ENCODE measurements at regions not wholly inside any gene's neighbourhood (a gene's known extent, or its start where the extent isn't known, plus 50 kb on each side); places are given as distances from the start of the nearest gene placed in this dataset.

GRCh38 chr3:10688548-10689172 is 127.4 kb upstream of the SLC6A11 start:
- no peak overlapping the region for H3K4me3 Mint-ChIP-seq (ENCODE audit: unreplicated experiment)
- H3K4me1 Mint-ChIP-seq (ENCODE audit: low read depth, unreplicated experiment): no peaks in the 10 kb centered on the region
- H3K9ac ChIP-seq (ENCODE audit: low read length): no peak overlapping the region
- H3K9me3 Mint-ChIP-seq (ENCODE audit: unreplicated experiment): no peaks in the 10 kb centered on the region
- no peaks in the 10 kb centered on the region for H4K20me1 ChIP-seq (ENCODE audit: insufficient read depth, low read length)
- no peak overlapping the region for H2AFZ ChIP-seq (ENCODE audit: low read depth, low read length)
- H3K79me2 ChIP-seq (ENCODE audit: insufficient read depth, low read length): no peaks in the 10 kb centered on the region
- H3K27me3 ChIP-seq (ENCODE audit: insufficient read depth, low read length): peaks cover 15% of the 10 kb centered on the region
- DNase-seq (ENCODE audit: low read depth): no peak
- H3K4me3 ChIP-seq (ENCODE audit: insufficient read depth, low read depth, low read length): no peak overlapping the region
- no peaks in the 10 kb centered on the region for H3K9me3 ChIP-seq (ENCODE audit: insufficient read depth, low read depth, low read length)
- no peak overlapping the region for H3K27ac ChIP-seq (ENCODE audit: low read depth, low read length)
- H3K36me3 Mint-ChIP-seq (ENCODE audit: low read depth, unreplicated experiment): no peaks in the 10 kb centered on the region
- FAIRE-seq: no peak
- no peaks in the 10 kb centered on the region for H3K4me1 ChIP-seq (ENCODE audit: insufficient read depth, low read length)
- no peak overlapping the region for H3K4me2 ChIP-seq (ENCODE audit: low read length)
- H3K27me3 Mint-ChIP-seq (ENCODE audit: low read depth, unreplicated experiment): peaks cover 57% of the 10 kb centered on the region
- no peaks in the 10 kb centered on the region for H3K36me3 ChIP-seq (ENCODE audit: insufficient read depth, low read length)
- no peak overlapping the region for H3K27ac Mint-ChIP-seq (ENCODE audit: unreplicated experiment)
- TF ChIP-seq EZH2 (IDR thresholded peaks at IDR 0.05; ENCODE audit: insufficient read depth, low read length): no peak
- TF ChIP-seq CTCF (IDR thresholded peaks at IDR 0.05; ENCODE audit: insufficient read depth, low read depth, low read length): no peak

GRCh38 chr3:10692039-10692622 is 123.9 kb upstream of the SLC6A11 start:
- H3K36me3 Mint-ChIP-seq (ENCODE audit: low read depth, unreplicated experiment): no peaks in the 10 kb centered on the region
- no peak overlapping the region for H3K4me3 Mint-ChIP-seq (ENCODE audit: unreplicated experiment)

More at GRCh38 chr3:10692039-10692622, 123.9 kb upstream of the SLC6A11 start:
- Histone ChIP-seq H4K20me1 (ENCODE audit: insufficient read depth, low read length) (no peaks in the 10 kb centered on the region), H3K36me3 (ENCODE audit: insufficient read depth, low read length) (no peaks in the 10 kb centered on the region), H3K27ac (ENCODE audit: low read depth, low read length) (no peak overlapping the region), H3K4me3 (ENCODE audit: insufficient read depth, low read depth, low read length) (no peak overlapping the region), H3K27me3 (ENCODE audit: insufficient read depth, low read length) (peaks cover 23% of the 10 kb centered on the region), H3K9ac (ENCODE audit: low read length) (no peak overlapping the region), H3K79me2 (ENCODE audit: insufficient read depth, low read length) (no peaks in the 10 kb centered on the region), H3K9me3 (ENCODE audit: insufficient read depth, low read depth, low read length) (no peaks in the 10 kb centered on the region), H3K4me2 (ENCODE audit: low read length) (no peak overlapping the region), H2AFZ (ENCODE audit: low read depth, low read length) (no peak overlapping the region), H3K4me1 (ENCODE audit: insufficient read depth, low read length) (no peaks in the 10 kb centered on the region)
- DNase-seq (ENCODE audit: low read depth) (no peak), FAIRE-seq (no peak)
- H3K4me1 Mint-ChIP-seq (ENCODE audit: low read depth, unreplicated experiment): peaks cover 4% of the 10 kb centered on the region
- H3K27ac Mint-ChIP-seq (ENCODE audit: unreplicated experiment): no peak overlapping the region
- TF ChIP-seq EZH2 (IDR thresholded peaks at IDR 0.05; ENCODE audit: insufficient read depth, low read length): no peak
- TF ChIP-seq CTCF (IDR thresholded peaks at IDR 0.05; ENCODE audit: insufficient read depth, low read depth, low read length): no peak
- peaks cover 58% of the 10 kb centered on the region for H3K27me3 Mint-ChIP-seq (ENCODE audit: low read depth, unreplicated experiment)
- no peaks in the 10 kb centered on the region for H3K9me3 Mint-ChIP-seq (ENCODE audit: unreplicated experiment)

Measured in astrocyte (in vitro differentiated cells and primary cell).